HepG2 (cell line): ENCODE measurements at regions not wholly inside any gene's neighbourhood (a gene's known extent, or its start where the extent isn't known, plus 50 kb on each side); places are given as distances from the start of the nearest gene placed in this dataset.

Experiments used
- ARNT2 ChIP-seq: sonication (generic); formaldehyde crosslinking; IDR thresholded peaks from 2 replicates; pipeline ENCODE4 v1.8.0; 2022; ENCODE audit warnings: mild to moderate bottlenecking, low read depth, missing genetic modification reagents, moderate library complexity
- ARNTL ChIP-seq: sonication (generic); formaldehyde crosslinking; IDR thresholded peaks from 2 replicates; pipeline ENCODE4 v1.4.0; 2020; ENCODE audit warnings: mild to moderate bottlenecking, missing genetic modification reagents
- BCL6 ChIP-seq: IDR thresholded peaks from 2 replicates; pipeline ENCODE4 v1.6.1; 2016; ENCODE audit warnings: missing genetic modification reagents, missing compliant biosample characterization
- CC2D1A ChIP-seq: sonication (generic); formaldehyde crosslinking; IDR thresholded peaks from 2 replicates; pipeline ENCODE4 v1.8.1; 2023; ENCODE audit warnings: mild to moderate bottlenecking, missing genetic modification reagents
- FOXP1 ChIP-seq, 2 experiments: fragments of 450-650 bp in 1 of 2; IDR thresholded peaks; 2 replicates each; pipeline ENCODE4 v1.6.1; 2017 to 2018; ENCODE audit warnings: antibody characterized with exemption in 1 of 2
- HMGA1 ChIP-seq: sonication (generic); formaldehyde crosslinking; conservative IDR thresholded peaks from 2 replicates; pipeline ENCODE4 v1.4.0; 2020; ENCODE audit warnings: missing genetic modification reagents
- KAT2B ChIP-seq: fragments of 150-350 bp; IDR thresholded peaks from 2 replicates; pipeline ENCODE4 v1.6.1; 2014; ENCODE audit warnings: low read depth, low read length, borderline replicate concordance
- KDM6A ChIP-seq: IDR thresholded peaks from 2 replicates; pipeline ENCODE4 v1.6.1; 2016; ENCODE audit warnings: low read depth
- MTF2 ChIP-seq: sonication (generic); formaldehyde crosslinking; IDR thresholded peaks from 2 replicates; pipeline ENCODE4 v1.5.0; 2020; ENCODE audit warnings: missing genetic modification reagents, borderline replicate concordance
- NBN ChIP-seq: fragments of 450-650 bp; conservative IDR thresholded peaks from 2 replicates; pipeline ENCODE4 v1.6.1; 2017
- PHF5A ChIP-seq: IDR thresholded peaks from one replicate; pipeline ENCODE4 v1.6.1; 2018; ENCODE audit warnings: low read depth, missing genetic modification reagents; ENCODE audit not compliant: unreplicated experiment
- RARA ChIP-seq: IDR thresholded peaks from 2 replicates; pipeline ENCODE4 v1.6.1; 2016; ENCODE audit warnings: missing genetic modification reagents, missing compliant biosample characterization
- SP1 ChIP-seq, 2 experiments: fragments of 450-650 bp in 1 of 2; sonication (generic) in 1 of 2; formaldehyde crosslinking in 1 of 2; IDR thresholded peaks; 2 replicates each; pipeline versions ENCODE4 v1.4.0 to v1.6.1; 2016 to 2020; ENCODE audit warnings: missing genetic modification reagents in 1 of 2
- ZNF460 ChIP-seq: sonication (generic); formaldehyde crosslinking; IDR thresholded peaks from 2 replicates; pipeline ENCODE4 v1.5.1; 2020; ENCODE audit warnings: missing genetic modification reagents, mild to moderate bottlenecking, borderline replicate concordance
- ZNF589 ChIP-seq: sonication (generic); formaldehyde crosslinking; conservative IDR thresholded peaks from 2 replicates; pipeline ENCODE4 v1.8.0; 2022; ENCODE audit warnings: mild to moderate bottlenecking, moderate library complexity, missing genetic modification reagents
- TF ChIP-seq, protein P1 (sequence below): sonication (generic); formaldehyde crosslinking; IDR thresholded peaks from 2 replicates; pipeline ENCODE4 v1.4.0; 2020; ENCODE audit warnings: missing genetic modification reagents, low read depth, mild to moderate bottlenecking, borderline replicate concordance
- TF ChIP-seq, protein P2 (sequence below): sonication (generic); formaldehyde crosslinking; IDR thresholded peaks from 2 replicates; pipeline ENCODE4 v1.4.0; 2020; ENCODE audit warnings: mild to moderate bottlenecking, missing genetic modification reagents
- TF ChIP-seq, protein P3 (sequence below): IDR thresholded peaks from 2 replicates; pipeline ENCODE4 v1.6.1; 2012; ENCODE audit warnings: inconsistent platforms
- TF ChIP-seq, protein P4 (sequence below): sonication (generic); IDR thresholded peaks from 2 replicates; pipeline ENCODE4 v1.6.1; 2016; ENCODE audit warnings: low read depth, borderline replicate concordance
- TF ChIP-seq, protein P5 (sequence below): sonication (generic); formaldehyde crosslinking; IDR thresholded peaks from 2 replicates; pipeline ENCODE4 v1.4.0; 2020; ENCODE audit warnings: missing genetic modification reagents
- TF ChIP-seq, protein P6 (sequence below): sonication (generic); formaldehyde crosslinking; IDR thresholded peaks from 2 replicates; pipeline ENCODE4 v1.5.1; 2020; ENCODE audit warnings: mild to moderate bottlenecking, missing genetic modification reagents, borderline replicate concordance

DNA sequence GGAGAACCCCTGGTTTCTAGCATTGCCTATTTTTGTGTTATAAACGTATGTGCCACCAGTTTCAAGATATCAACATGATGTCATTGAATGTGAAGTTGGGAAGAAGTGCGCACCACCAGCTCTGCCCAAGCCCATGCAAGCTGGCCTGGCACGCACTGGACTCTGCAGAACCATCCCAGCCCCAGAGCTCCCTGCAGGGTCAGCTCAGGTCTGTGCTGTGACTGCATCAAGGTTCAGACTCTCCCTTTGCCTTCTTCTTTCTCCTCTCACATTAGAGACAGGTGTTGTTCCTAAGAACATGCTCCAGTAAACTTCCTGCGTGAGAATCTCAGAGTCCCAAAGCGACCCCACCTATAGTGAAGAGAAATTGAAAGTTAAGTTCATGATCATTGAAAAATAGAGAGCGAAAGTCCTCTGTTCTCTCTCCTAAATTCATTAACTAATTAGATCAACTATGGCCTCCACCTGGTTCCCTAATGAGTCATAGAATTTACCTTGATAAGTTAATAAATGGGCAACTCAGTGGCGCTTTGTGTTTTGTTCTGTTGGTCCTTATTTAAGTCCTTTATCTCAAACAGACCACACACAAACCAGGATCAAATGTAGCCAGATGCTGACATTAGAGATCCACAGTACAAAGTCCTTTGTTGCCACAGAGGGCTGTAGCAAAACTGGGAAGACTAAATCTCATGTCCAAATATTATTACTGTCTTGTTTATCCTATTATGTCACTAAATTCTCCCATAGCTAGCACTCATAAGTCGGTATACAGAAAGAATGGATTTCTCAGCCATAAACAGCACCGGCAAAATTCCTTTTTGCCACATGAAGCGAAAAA is 432.3 kb downstream of the STK39 start (continued):
- TF ChIP-seq, protein P1, sequence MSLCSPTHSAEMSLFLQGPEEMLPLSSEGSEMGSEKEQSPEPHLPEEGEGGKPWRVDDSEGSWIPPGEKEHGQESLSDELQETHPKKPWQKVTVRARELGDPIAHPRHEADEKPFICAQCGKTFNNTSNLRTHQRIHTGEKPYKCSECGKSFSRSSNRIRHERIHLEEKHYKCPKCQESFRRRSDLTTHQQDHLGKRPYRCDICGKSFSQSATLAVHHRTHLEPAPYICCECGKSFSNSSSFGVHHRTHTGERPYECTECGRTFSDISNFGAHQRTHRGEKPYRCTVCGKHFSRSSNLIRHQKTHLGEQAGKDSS (CRISPR knock-in tag): no peak; the same call in 1 of the 2 replicates
- TF ChIP-seq KDM6A: peak; percentile 92
- 0 out of 2 replicates have a peak, but pooled peaks have one; percentile 70 for TF ChIP-seq CC2D1A (CRISPR knock-in tag)
- no peak for TF ChIP-seq MTF2
- no peak for TF ChIP-seq NBN
- no peak for TF ChIP-seq PHF5A (CRISPR knock-in tag)
- TF ChIP-seq SP1 (IDR thresholded peaks at IDR 0.05): no peak
- no peak for TF ChIP-seq SP1 (CRISPR knock-in tag; IDR thresholded peaks at IDR 0.05)
- TF ChIP-seq, protein P2, sequence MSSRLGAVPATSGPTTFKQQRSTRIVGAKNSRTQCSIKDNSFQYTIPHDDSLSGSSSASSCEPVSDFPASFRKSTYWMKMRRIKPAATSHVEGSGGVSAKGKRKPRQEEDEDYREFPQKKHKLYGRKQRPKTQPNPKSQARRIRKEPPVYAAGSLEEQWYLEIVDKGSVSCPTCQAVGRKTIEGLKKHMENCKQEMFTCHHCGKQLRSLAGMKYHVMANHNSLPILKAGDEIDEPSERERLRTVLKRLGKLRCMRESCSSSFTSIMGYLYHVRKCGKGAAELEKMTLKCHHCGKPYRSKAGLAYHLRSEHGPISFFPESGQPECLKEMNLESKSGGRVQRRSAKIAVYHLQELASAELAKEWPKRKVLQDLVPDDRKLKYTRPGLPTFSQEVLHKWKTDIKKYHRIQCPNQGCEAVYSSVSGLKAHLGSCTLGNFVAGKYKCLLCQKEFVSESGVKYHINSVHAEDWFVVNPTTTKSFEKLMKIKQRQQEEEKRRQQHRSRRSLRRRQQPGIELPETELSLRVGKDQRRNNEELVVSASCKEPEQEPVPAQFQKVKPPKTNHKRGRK (CRISPR knock-in tag): no peak
- TF ChIP-seq HMGA1 (CRISPR knock-in tag): no peak
- no peak for TF ChIP-seq ZNF460
- TF ChIP-seq, protein P3, sequence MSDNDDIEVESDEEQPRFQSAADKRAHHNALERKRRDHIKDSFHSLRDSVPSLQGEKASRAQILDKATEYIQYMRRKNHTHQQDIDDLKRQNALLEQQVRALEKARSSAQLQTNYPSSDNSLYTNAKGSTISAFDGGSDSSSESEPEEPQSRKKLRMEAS: peak; percentile 41; the same call in 1 of the 2 replicates
- TF ChIP-seq ARNTL (CRISPR knock-in tag): peak; percentile 77; the same call in 1 of the 2 replicates
- TF ChIP-seq, protein P4, sequence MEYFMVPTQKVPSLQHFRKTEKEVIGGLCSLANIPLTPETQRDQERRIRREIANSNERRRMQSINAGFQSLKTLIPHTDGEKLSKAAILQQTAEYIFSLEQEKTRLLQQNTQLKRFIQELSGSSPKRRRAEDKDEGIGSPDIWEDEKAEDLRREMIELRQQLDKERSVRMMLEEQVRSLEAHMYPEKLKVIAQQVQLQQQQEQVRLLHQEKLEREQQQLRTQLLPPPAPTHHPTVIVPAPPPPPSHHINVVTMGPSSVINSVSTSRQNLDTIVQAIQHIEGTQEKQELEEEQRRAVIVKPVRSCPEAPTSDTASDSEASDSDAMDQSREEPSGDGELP: no peak; the same call in none of the 2 replicates
- TF ChIP-seq FOXP1 (IDR thresholded peaks at IDR 0.05): peak; percentile 83
- peak; percentile 97 for TF ChIP-seq FOXP1 (CRISPR knock-in tag; IDR thresholded peaks at IDR 0.05)
- TF ChIP-seq KAT2B: no peak
- TF ChIP-seq, protein P5, sequence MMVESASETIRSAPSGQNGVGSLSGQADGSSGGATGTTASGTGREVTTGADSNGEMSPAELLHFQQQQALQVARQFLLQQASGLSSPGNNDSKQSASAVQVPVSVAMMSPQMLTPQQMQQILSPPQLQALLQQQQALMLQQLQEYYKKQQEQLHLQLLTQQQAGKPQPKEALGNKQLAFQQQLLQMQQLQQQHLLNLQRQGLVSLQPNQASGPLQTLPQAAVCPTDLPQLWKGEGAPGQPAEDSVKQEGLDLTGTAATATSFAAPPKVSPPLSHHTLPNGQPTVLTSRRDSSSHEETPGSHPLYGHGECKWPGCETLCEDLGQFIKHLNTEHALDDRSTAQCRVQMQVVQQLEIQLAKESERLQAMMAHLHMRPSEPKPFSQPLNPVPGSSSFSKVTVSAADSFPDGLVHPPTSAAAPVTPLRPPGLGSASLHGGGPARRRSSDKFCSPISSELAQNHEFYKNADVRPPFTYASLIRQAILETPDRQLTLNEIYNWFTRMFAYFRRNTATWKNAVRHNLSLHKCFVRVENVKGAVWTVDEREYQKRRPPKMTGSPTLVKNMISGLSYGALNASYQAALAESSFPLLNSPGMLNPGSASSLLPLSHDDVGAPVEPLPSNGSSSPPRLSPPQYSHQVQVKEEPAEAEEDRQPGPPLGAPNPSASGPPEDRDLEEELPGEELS: peak; percentile 99
- TF ChIP-seq ARNT2 (CRISPR knock-in tag): no peak
- TF ChIP-seq ZNF589 (CRISPR knock-in tag): no peak
- TF ChIP-seq BCL6 (CRISPR knock-in tag): peak; percentile 96
- TF ChIP-seq RARA (CRISPR knock-in tag): peak; percentile 92
- TF ChIP-seq, protein P6, sequence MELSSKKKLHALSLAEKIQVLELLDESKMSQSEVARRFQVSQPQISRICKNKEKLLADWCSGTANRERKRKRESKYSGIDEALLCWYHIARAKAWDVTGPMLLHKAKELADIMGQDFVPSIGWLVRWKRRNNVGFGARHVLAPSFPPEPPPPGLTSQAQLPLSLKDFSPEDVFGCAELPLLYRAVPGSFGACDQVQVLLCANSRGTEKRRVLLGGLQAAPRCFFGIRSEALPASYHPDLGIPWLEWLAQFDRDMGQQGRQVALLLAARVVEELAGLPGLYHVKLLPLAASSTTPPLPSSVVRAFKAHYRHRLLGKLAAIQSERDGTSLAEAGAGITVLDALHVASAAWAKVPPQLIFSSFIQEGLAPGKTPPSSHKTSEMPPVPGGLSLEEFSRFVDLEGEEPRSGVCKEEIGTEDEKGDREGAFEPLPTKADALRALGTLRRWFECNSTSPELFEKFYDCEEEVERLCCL (CRISPR knock-in tag): no peak
